ENCODE measurements at regions not wholly inside any gene's neighbourhood (a gene's known extent, or its start where the extent isn't known, plus 50 kb on each side); places are given as distances from the start of the nearest gene placed in this dataset.

GRCh38 chr4:58214376-58214775 is 1104.2 kb upstream of the IGFBP7 start:
- intact Hi-C loops (cut with micrococcal nuclease): no loop called here

- intact Hi-C loops (cut with micrococcal nuclease): no loop called here
Measured at GRCh38 chr4:58209551-58209950, 1099.4 kb upstream of the IGFBP7 start.

GRCh38 chr4:58209001-58209400 is 1098.8 kb upstream of the IGFBP7 start:
- intact Hi-C loops (cut with micrococcal nuclease): no loop called here

GRCh38 chr4:58205446-58206235 is 1095.5 kb upstream of the IGFBP7 start:
- intact Hi-C loops (cut with micrococcal nuclease): no loop called here

GRCh38 chr4:58192217-58192616 is 1082.0 kb upstream of the IGFBP7 start:
- intact Hi-C loops (cut with micrococcal nuclease): no loop called here

- intact Hi-C loops (cut with micrococcal nuclease): no loop called here
Measured at GRCh38 chr4:58191109-58191508, 1080.9 kb upstream of the IGFBP7 start.

- intact Hi-C loops (cut with micrococcal nuclease): no loop called here
Measured at GRCh38 chr4:58188316-58188715, 1078.1 kb upstream of the IGFBP7 start.

- intact Hi-C loops (cut with micrococcal nuclease): no loop called here
Measured at GRCh38 chr4:58175024-58175423, 1064.8 kb upstream of the IGFBP7 start.

- intact Hi-C loops (cut with micrococcal nuclease): no loop called here
Measured at GRCh38 chr4:58166490-58166889, 1056.3 kb upstream of the IGFBP7 start.

- intact Hi-C loops (cut with micrococcal nuclease): no loop called here
Measured at GRCh38 chr4:58163156-58163555, 1053.0 kb upstream of the IGFBP7 start.

- intact Hi-C loops (cut with micrococcal nuclease): no loop called here
Measured at GRCh38 chr4:58149404-58150085, 1039.4 kb upstream of the IGFBP7 start.

GRCh38 chr4:58144721-58145120 is 1034.5 kb upstream of the IGFBP7 start:
- intact Hi-C loops (cut with micrococcal nuclease): no loop called here

GRCh38 chr4:58138786-58139668 is 1028.8 kb upstream of the IGFBP7 start:
- intact Hi-C loops (cut with micrococcal nuclease): no loop called here

GRCh38 chr4:58136604-58137003 is 1026.4 kb upstream of the IGFBP7 start:
- intact Hi-C loops (cut with micrococcal nuclease): no loop called here

GRCh38 chr4:58127680-58128079 is 1017.5 kb upstream of the IGFBP7 start:
- intact Hi-C loops (cut with micrococcal nuclease): no loop called here

- intact Hi-C loops (cut with micrococcal nuclease): no loop called here
Measured at GRCh38 chr4:58119298-58119697, 1009.1 kb upstream of the IGFBP7 start.

GRCh38 chr4:58113126-58113525 is 1002.9 kb upstream of the IGFBP7 start:
- intact Hi-C loops (cut with micrococcal nuclease): no loop called here

- intact Hi-C loops (cut with micrococcal nuclease): no loop called here
Measured at GRCh38 chr4:58111818-58112217, 1001.6 kb upstream of the IGFBP7 start.

GRCh38 chr4:58093352-58093751 is 983.2 kb upstream of the IGFBP7 start:
- intact Hi-C loops (cut with micrococcal nuclease): no loop called here

GRCh38 chr4:58090539-58090938 is 980.4 kb upstream of the IGFBP7 start:
- intact Hi-C loops (cut with micrococcal nuclease): no loop called here

- intact Hi-C loops (cut with micrococcal nuclease): no loop called here
Measured at GRCh38 chr4:58081356-58081755, 971.2 kb upstream of the IGFBP7 start.

GRCh38 chr4:58075724-58076123 is 965.5 kb upstream of the IGFBP7 start:
- intact Hi-C loops (cut with micrococcal nuclease): no loop called here

Data from T-helper 2 cell treated with Interferon-gamma antibody and Interleukin-4, amounts not matched to agents 100 ng/mL and 5 ng/mL, for 36 hours (primary cell).